DND-41 (cell line): ENCODE measurements at regions not wholly inside any gene's neighbourhood (a gene's known extent, or its start where the extent isn't known, plus 50 kb on each side); places are given as distances from the start of the nearest gene placed in this dataset.
"Not testable (repeated sequence)": the region's sequence is repeated elsewhere in the genome, so short reads cannot be mapped to it uniquely, and the experiment has no call there.

Source experiments
- ATAC-seq: fragments of 200-7000 bp; cut with Tn5 transposase; 3 replicates; pipeline ENCODE4 v1.9.1; 2021; ENCODE audit warnings: low read depth; ENCODE audit not compliant: insufficient read depth
- DNase-seq: peaks from one replicate; pipeline ENCODE4 v3.0.0-alpha.2; 2020
- H2AFZ ChIP-seq: 2 replicates; pipeline ENCODE4 v1.6.0; 2012; ENCODE audit warnings: low read depth, low read length
- H3K27ac ChIP-seq: 2 replicates; pipeline ENCODE4 v1.5.1; 2012; ENCODE audit warnings: low read length, inconsistent platforms
- H3K27me3 ChIP-seq: fragments of 200-600 bp; sonication (generic); 2 replicates; pipeline ENCODE4 v1.6.0; 2012; ENCODE audit warnings: low read length, mild to moderate bottlenecking, inconsistent platforms; ENCODE audit not compliant: insufficient read depth, poor library complexity
- H3K36me3 ChIP-seq: 2 replicates; pipeline ENCODE4 v1.5.1; 2012; ENCODE audit warnings: low read length, inconsistent platforms; ENCODE audit not compliant: insufficient read depth
- H3K4me1 ChIP-seq: 2 replicates; pipeline ENCODE4 v1.5.1; 2012; ENCODE audit warnings: mild to moderate bottlenecking, low read length; ENCODE audit not compliant: insufficient read depth
- H3K4me2 ChIP-seq: 2 replicates; pipeline ENCODE4 v1.6.0; 2012; ENCODE audit warnings: mild to moderate bottlenecking, moderate library complexity, low read length, inconsistent platforms; ENCODE audit not compliant: insufficient read depth
- H3K4me3 ChIP-seq, 2 experiments: fragments of 200-600 bp in 1 of 2; shearing (Covaris generic) in 1 of 2; 2 replicates each; pipeline ENCODE4 v1.5.1; 2012 to 2016; ENCODE audit warnings: inconsistent platforms in 2 of 2, low read length in 2 of 2, mild to moderate bottlenecking in 2 of 2, low read depth in 1 of 2, moderate library complexity in 1 of 2
- H3K79me2 ChIP-seq: 2 replicates; pipeline ENCODE4 v1.6.0; 2012; ENCODE audit warnings: low read length, inconsistent platforms; ENCODE audit not compliant: insufficient read depth
- H3K9ac ChIP-seq: 2 replicates; pipeline ENCODE4 v1.6.0; 2012; ENCODE audit warnings: low read depth, mild to moderate bottlenecking, inconsistent platforms, low read length, moderate library complexity
- H3K9me3 ChIP-seq: 2 replicates; pipeline ENCODE4 v1.5.1; 2012; ENCODE audit warnings: low read length, moderate library complexity, mild to moderate bottlenecking, inconsistent platforms; ENCODE audit not compliant: insufficient read depth, severe bottlenecking
- H4K20me1 ChIP-seq: 2 replicates; pipeline ENCODE4 v1.6.0; 2012; ENCODE audit warnings: low read length; ENCODE audit not compliant: insufficient read depth
- EZH2 ChIP-seq: IDR thresholded peaks from 3 replicates; pipeline ENCODE4 v1.6.1; 2012; ENCODE audit warnings: borderline replicate concordance, low read depth, mild to moderate bottlenecking, moderate library complexity, low read length, inconsistent platforms; ENCODE audit not compliant: severe bottlenecking
- TF ChIP-seq, protein P1 (sequence below): IDR thresholded peaks from 2 replicates; pipeline ENCODE4 v1.5.1; 2012; ENCODE audit warnings: borderline replicate concordance, low read length, moderate library complexity, mild to moderate bottlenecking; ENCODE audit not compliant: poor library complexity, severe bottlenecking; ENCODE audit errors: extremely low read depth

DNA sequence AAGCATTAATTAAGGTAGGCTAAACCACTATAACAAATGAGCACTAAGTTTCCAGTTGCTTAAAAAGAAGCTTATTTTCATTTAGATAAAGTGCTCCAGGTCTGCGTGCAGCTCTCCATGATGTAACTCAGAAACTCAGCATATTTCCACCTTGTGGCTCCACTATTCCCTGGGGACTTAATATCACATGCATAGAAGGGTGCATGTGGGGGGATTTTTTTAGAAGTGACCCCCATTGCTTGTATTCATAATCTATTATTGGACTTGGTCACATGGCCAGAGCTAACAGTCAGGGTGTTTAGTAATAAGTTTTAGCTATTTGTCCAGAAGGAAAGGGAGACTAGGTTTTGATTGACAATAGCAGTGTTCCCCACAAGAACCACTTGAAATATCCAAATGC, 86.8 kb downstream of the TMCO5A start:
- Histone ChIP-seq H3K4me1 (no peaks in the 10 kb centered on the region), H3K9me3 (no peaks in the 10 kb centered on the region), H2AFZ (no peak overlapping the region), H4K20me1 (no peaks in the 10 kb centered on the region), H3K27ac (no peak overlapping the region), H3K36me3 (no peaks in the 10 kb centered on the region), H3K4me2 (no peak overlapping the region), H3K4me3 (no peak overlapping the region), H3K27me3 (no peaks in the 10 kb centered on the region), H3K79me2 (no peaks in the 10 kb centered on the region), H3K9ac (no peak overlapping the region)
- ATAC-seq (no peak), DNase-seq (no peak)
- no peak for TF ChIP-seq EZH2
- TF ChIP-seq, protein P1, sequence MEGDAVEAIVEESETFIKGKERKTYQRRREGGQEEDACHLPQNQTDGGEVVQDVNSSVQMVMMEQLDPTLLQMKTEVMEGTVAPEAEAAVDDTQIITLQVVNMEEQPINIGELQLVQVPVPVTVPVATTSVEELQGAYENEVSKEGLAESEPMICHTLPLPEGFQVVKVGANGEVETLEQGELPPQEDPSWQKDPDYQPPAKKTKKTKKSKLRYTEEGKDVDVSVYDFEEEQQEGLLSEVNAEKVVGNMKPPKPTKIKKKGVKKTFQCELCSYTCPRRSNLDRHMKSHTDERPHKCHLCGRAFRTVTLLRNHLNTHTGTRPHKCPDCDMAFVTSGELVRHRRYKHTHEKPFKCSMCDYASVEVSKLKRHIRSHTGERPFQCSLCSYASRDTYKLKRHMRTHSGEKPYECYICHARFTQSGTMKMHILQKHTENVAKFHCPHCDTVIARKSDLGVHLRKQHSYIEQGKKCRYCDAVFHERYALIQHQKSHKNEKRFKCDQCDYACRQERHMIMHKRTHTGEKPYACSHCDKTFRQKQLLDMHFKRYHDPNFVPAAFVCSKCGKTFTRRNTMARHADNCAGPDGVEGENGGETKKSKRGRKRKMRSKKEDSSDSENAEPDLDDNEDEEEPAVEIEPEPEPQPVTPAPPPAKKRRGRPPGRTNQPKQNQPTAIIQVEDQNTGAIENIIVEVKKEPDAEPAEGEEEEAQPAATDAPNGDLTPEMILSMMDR, result no peak

DNA sequence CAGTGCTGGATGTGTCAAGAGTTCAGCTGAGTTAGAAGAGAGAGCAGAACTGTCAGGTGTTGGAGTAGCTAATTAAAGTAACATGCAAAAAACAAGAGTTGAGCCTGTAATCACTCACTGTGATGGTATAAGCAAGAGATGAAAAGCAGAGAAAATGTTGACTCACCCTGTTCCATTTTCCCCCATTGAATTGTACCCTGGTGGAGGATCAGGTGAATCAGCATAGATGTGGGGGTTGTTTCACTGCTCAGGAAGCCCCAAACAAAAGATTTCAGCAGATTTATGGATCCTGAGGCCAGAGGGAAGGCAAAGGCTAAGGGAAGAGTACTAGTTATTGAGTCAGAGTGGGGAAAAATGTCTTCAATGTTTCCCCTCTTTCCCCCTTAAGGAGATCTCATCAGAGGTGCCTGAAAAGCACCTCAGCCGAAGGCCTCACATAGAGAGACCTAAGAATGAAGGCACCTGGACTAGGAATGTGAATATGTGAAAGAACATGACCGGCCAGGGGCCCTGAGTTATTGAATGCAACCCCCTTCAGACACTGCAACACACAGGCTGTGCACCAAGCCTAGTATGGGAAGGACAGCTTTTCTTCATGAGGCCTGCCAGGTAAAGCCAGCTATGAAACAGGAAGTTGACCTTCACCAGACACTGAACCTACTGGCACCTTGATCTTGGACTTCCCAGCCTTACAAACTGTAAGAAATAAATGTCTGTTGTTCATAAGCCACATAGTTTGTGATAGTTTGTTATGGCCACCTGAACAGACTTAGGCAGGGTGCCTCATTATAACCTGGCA, 90.1 kb downstream of the TMCO5A start:
- Histone ChIP-seq H4K20me1 (no peaks in the 10 kb centered on the region), H3K36me3 (no peaks in the 10 kb centered on the region), H3K4me3 (no peak overlapping the region), H3K9ac (no peak overlapping the region), H3K4me1 (no peaks in the 10 kb centered on the region), H3K79me2 (no peaks in the 10 kb centered on the region), H3K27ac (no peak overlapping the region), H3K27me3 (no peaks in the 10 kb centered on the region), H2AFZ (no peak overlapping the region), H3K9me3 (no peaks in the 10 kb centered on the region), H3K4me2 (no peak overlapping the region)
- ATAC-seq (no peak), DNase-seq (no peak)
- TF ChIP-seq EZH2, result no peak
- TF ChIP-seq, protein P1, result no peak

DNA sequence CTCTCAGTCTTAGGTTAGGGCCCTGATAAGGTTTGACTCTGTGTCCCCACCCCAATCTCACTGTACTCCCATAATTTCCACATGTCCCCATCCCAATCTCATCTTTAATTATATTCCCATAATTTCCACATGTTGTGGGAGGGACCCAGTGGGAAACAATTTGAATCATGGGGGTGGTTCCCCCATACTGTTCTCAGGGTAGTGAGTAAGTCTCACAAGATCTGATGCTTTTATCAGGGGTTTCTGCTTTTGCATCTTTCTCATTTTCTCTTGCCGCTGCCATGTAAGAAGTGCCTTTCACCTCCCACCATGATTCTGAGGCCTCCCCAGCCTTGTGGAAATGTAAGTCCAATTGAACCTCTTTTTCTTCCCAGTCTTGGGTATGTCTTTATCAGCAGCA, 91.2 kb downstream of the TMCO5A start:
- not testable (repeated sequence) for H3K4me1 ChIP-seq, ATAC-seq, H3K4me2 ChIP-seq, H4K20me1 ChIP-seq, H3K27ac ChIP-seq, DNase-seq, H3K4me3 ChIP-seq, H3K36me3 ChIP-seq, H3K9me3 ChIP-seq, H3K9ac ChIP-seq, H3K27me3 ChIP-seq, H3K79me2 ChIP-seq, H2AFZ ChIP-seq

DNA sequence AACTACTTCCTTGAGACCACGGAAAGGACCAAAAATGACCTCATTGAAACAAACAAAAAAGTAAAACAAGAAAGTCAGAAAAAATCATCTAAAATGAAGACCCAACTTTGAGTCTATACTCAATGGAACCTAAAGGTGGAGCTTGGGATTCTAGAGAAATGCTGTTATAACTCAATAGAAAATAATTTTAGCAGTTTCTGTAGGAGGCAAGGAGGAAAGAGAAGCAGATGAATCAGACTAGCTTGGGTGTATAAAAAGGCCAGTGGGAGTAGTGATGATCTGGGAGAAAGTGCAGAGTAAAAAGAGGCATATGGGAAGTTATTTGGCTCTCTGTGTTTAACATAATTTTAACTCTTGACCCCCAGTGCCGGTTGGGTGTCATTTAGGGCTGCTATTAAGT, 94.4 kb downstream of the TMCO5A start:
- Histone ChIP-seq H3K9ac (no peak overlapping the region), H3K4me1 (no peaks in the 10 kb centered on the region), H3K4me2 (no peak overlapping the region), H2AFZ (no peak overlapping the region), H3K36me3 (no peaks in the 10 kb centered on the region), H3K4me3 (no peak overlapping the region), H4K20me1 (no peaks in the 10 kb centered on the region), H3K27me3 (no peaks in the 10 kb centered on the region), H3K79me2 (no peaks in the 10 kb centered on the region), H3K9me3 (no peaks in the 10 kb centered on the region), H3K27ac (no peak overlapping the region)
- no peak for TF ChIP-seq EZH2
- TF ChIP-seq, protein P1, result no peak
- no peak for DNase-seq
- ATAC-seq, result no peak
